HG03139 (cell line): ENCODE measurements at regions not wholly inside any gene's neighbourhood (a gene's known extent, or its start where the extent isn't known, plus 50 kb on each side); places are given as distances from the start of the nearest gene placed in this dataset.

Experiments used
- ATAC-seq: cut with Tn5 transposase; IDR thresholded peaks from one replicate; pipeline ENCODE4 v1.9.1; 2021; ENCODE audit not compliant: unreplicated experiment

DNA sequence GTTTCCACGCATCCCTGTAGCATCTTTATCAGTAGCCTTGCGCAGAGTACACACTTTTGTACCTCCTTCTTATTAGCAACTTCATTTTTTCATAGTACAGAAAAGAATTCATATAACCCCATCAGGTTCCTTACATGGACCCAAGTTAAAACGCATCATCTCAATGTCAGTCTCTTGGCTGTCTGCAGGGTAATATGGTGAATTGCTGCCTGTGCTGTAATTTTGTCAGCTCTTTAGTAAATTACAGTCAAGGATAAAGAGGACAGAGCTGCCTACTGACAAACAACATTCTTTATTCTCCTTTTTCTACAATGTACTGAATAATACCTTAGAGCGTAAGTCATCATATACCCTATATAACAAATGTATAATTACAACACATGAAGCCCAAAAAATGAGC, 222.5 kb downstream of the MRPL39 start:
- no peak for ATAC-seq

GRCh38 chr21:25383545-25383944, 223.7 kb downstream of the MRPL39 start:
- ATAC-seq, result no peak

GRCh38 chr21:25381936-25382452, 225.3 kb downstream of the MRPL39 start:
- no peak for ATAC-seq

- ATAC-seq, result no peak
These were observed 231.6 kb downstream of the MRPL39 start for GRCh38 chr21:25375675-25376074.

DNA sequence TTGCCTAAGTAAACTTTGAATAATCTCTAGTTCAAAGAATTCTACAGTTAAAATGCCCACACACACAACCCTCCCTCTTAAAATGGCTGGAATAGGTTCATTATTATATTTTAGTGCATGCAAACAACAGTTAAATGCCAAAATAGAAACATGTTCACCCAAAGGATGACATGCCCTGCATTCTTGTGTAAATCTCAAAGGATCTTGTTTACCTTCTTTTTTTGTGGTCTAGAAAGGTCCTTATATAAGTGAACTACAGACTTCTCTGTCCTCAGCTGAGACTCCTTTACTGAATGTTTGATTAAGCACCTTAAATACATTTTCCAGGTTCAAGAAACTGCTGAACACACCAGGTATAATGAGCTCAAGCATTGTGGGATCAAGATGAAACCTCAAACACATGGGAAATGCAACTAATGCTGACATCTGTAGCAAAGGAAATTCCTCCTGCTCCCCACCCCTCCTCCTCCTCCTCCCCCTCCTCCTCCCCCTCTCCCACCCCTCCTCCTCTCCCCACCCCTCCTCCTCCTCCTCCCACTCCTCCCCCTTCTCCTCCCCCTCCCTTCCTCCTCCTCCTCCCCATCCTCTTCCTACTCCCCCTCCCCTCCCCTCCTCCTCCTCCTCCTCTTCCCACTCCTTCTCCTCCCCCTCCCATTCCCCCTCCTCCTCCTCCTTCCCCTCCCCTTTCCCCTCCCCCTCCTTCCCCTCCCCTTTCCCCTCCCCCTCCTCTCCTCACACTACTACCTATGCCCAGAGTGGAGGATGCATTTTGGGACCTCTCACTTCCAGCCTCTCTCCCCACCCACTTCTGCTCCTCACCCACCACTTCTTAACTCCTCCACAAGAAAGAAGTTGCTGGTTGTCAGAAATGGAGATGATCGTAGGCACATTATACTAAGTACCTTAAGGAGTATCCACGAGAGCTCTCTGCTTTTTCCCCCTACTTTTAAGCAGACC, 233.9 kb downstream of the MRPL39 start:
- no peak for ATAC-seq

DNA sequence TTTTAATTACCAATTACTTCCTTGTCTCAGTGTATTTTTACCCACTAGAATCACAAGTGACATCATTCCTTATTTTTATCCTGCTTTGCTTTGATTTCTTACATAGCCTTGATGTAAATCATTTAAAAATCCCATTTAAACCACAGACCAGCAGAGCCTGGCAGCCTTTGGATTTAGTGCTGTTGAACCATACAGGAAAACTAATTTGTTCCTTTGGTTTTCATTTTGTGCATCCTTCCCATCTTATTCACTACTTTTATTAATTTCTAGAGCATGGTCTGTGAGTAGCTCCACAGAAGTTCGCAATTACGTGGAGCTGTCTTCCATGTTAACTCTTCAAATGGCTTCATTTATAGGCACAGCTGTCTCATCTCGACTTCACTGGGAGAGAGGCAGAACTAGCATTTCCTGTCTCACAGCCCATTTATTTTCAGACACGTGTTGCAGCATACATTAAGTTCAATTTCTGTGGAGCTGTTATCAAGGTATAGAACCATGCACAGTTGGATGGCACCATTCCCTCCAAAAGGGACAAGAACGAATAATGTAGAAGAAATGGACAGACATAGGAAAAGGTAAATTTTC, 235.3 kb downstream of the MRPL39 start:
- ATAC-seq, result no peak

DNA sequence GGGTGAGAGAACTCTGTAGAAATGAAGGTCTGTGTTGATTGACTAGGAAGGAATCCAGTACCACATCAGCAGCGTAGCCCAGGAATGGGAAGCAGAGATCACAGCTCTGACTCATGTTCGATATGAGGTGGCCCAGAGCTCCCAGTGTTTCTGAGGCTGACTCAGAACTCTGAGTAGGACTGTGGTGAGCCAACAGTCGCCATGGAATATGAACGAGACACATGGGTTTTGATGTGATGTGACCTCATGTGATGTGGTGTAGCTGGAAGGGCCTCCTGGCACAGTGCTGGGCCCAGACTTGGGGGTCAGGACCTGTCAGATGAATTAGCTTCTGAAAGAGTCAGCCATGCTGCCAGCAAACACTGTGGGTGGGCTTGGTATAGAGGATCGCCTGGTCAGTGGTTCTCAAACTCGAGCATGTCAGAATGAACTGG, 237.0 kb downstream of the MRPL39 start:
- ATAC-seq, result no peak

DNA sequence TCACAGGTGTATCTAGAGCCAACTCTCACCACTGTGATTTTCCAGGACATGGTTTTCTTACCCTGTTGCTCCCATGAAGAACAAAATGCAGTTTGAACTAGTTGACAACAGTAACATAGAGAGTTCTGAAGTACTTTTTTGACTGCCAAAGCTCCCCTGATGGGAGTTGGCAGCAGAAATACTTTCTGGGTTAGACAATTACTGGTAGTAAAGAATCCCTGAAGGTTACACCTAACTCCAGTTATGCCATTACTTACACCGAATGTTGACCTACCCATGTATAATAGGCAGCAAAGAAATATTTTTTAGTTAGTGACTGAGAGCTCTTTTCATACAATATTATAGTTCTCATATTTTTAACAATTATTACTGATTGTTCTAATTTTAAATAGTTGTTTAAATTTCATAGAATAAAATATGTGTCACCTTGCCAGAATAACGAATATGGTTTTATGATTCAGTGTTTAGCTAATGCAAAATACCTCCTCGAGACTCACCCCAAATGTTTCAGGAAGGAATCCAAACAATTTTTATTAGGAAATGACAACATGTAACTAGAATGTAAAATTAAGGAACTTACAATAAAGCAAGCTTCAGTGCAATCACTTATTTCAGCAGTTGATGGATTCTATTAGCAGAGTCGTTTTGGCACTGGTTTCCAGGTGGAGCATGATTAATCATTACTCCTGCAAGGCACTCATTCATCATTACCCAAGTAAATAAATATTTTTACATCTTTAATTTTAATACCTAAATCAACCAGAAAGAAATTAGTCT, 237.6 kb downstream of the MRPL39 start:
- no peak for ATAC-seq

- no peak for ATAC-seq
These were observed 238.8 kb downstream of the MRPL39 start for GRCh38 chr21:25368531-25368930.

GRCh38 chr21:25366116-25366515, 241.2 kb downstream of the MRPL39 start:
- ATAC-seq, result no peak

GRCh38 chr21:25362375-25363267, 244.7 kb downstream of the MRPL39 start:
- ATAC-seq, result no peak

- ATAC-seq, result no peak
These were observed 245.5 kb downstream of the MRPL39 start for GRCh38 chr21:25361765-25362164.

DNA sequence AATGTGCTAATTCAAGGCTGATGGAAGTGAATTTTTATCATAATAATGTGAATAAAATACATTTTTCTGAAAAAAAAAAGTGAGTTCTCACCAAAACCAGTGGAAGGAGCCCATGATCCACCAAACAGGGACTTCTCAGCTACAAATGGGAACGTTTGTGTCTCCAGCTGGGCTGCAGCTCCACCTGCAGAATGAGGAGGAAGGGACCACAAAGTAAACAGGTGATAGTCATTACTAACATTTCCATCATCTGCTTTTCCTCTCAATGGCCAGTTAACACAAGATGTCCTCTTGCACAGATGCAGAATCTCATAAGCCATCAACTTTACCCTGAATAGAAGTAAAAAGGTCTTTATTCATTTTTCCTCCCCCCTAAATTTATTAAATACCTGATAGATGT, 246.2 kb downstream of the MRPL39 start:
- no peak for ATAC-seq

GRCh38 chr21:25360593-25360992, 246.7 kb downstream of the MRPL39 start:
- no peak for ATAC-seq

DNA sequence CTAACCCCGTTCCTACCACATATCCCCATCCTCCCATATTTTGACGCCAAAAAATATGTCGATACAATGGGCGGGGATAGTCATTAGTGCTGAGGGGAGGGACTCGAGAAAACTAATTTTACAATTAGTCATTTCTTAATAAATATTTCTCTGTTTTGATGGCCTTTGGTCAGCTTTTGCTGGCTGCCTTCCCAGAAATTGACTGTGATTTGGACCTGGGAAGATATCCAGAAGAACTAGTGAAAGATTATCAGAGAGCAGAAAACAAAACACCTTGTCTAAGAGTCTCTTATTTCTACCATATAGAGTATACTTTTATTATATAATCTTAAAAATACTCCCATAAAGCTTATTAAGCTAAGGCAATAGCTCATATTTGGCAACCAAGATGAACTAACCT, 247.6 kb downstream of the MRPL39 start:
- ATAC-seq, result no peak

DNA sequence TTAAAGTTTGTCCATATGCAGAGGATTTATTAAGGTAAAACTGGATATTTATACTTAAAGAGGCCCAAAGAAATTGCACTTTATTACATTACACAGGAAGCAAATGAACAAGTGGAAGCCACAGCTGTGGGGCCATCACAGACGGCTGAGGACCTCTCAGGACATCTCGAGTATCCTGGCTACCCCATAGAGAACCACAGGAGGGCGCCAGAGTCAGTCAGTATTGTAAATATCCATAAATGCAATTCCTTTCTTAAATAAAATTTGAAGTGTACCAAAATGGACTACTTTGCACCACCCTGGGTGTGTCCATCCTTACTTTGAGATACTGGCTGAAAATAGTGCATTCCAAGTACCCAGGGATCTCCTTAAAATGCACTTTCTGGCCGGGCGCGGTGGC, 257.2 kb downstream of the MRPL39 start:
- ATAC-seq, result no peak

DNA sequence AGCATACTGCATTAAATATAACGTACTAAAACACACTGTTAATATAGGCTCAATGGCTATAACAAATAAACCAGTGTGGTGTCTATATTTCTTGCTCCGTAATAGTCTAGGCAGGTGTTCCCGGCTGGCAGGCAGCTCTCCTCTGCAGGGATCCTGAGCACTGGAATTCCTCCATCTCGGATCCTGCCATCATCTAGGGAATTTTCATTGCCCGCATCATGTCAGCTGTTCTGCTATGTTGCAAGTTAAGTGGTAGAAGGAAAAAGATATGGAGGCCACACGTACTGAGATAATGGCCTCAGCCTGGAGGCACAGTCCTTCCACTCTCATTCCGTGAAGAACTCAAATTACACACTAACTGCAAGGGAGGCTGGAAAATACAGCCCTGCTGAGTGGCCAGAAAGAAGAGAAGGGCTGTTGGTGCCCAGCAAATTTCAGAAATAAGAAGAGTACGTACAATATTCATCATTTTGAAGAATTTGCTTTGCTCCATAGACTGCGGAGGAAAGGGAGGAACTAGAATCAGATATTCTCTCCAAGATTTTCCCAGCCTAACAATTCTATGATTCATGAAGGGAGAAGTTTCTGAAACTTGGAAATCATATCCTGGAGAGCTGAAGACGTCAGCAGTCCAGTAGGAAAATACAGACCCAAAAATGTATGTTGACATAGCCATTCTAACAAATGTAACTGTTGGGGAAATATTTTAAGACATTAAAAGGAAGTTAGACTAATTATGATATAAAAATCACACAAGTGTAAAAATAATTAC, 263.3 kb downstream of the MRPL39 start:
- no peak for ATAC-seq

DNA sequence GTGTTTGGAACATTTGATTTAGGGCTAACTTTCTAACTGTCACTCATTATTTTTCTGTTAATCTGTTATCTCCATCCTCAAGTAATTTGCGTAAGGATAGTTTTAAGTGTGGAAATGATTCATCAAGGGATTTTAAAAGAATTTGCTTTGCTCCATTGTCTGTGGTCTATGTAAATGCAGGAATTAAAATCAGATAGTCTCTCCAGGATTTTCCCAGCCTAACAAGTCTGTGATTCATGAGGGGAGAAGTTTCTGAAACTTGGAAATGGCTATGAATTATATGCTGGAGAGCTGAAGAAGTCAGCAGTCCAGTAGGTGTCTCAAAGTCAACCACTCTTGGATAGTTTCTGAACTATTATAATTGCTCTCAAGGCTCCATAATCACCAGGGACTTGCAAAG, 264.5 kb downstream of the MRPL39 start:
- ATAC-seq, result no peak

- ATAC-seq, result no peak
These were observed 265.3 kb downstream of the MRPL39 start for GRCh38 chr21:25341981-25342380.

- no peak for ATAC-seq
These were observed 268.9 kb downstream of the MRPL39 start for GRCh38 chr21:25338415-25338814.
